PFSK-1 (cell line): ENCODE measurements at regions not wholly inside any gene's neighbourhood (a gene's known extent, or its start where the extent isn't known, plus 50 kb on each side); places are given as distances from the start of the nearest gene placed in this dataset.

Source experiments
- POLR2AphosphoS5 ChIP-seq: IDR thresholded peaks from 2 replicates; pipeline ENCODE4 v1.6.1; 2012; ENCODE audit warnings: low read depth, mild to moderate bottlenecking, control low read depth, low read length, moderate library complexity
- SIN3A ChIP-seq: IDR thresholded peaks from 2 replicates; pipeline ENCODE4 v1.6.1; 2012; ENCODE audit warnings: mild to moderate bottlenecking, low read length, moderate library complexity, borderline replicate concordance; ENCODE audit not compliant: insufficient read depth
- TAF1 ChIP-seq: IDR thresholded peaks from 2 replicates; pipeline ENCODE4 v1.6.1; 2012; ENCODE audit warnings: low read length, control low read depth, borderline replicate concordance; ENCODE audit not compliant: insufficient read depth

- TF ChIP-seq POLR2AphosphoS5 (no peak), TAF1 (no peak), SIN3A (no peak)
Measured at GRCh38 chr1:87212431-87213134, 116.1 kb upstream of the LMO4 start.
